Esophagus squamous epithelium (tissue), 5 donors: ENCODE measurements at regions not wholly inside any gene's neighbourhood (a gene's known extent, or its start where the extent isn't known, plus 50 kb on each side); places are given as distances from the start of the nearest gene placed in this dataset.

Experiments used
- DNase-seq: peaks from one replicate; lab custom pipeline; 2025; lab: John Stamatoyannopoulos, UW
- H3K27ac ChIP-seq, 4 donors: fragments of 200-600 bp; sonication (generic); one replicate each; pipeline ENCODE4 v1.5.1; 2016 to 2019; ENCODE audit warnings: mild to moderate bottlenecking in 1 of 4
- H3K27me3 ChIP-seq, 4 donors: fragments of 200-600 bp; sonication (generic); 1 replicate in 3 of 4; 2 replicates in 1 of 4; pipeline versions ENCODE4 v1.5.1 to v1.6.0; 2017 to 2021; ENCODE audit warnings: antibody characterized with exemption in 1 of 4
- H3K36me3 ChIP-seq, 3 donors: fragments of 200-600 bp; sonication (generic); one replicate each; pipeline ENCODE4 v1.5.1; 2016 to 2019
- H3K4me1 ChIP-seq, 3 donors: fragments of 200-600 bp; sonication (generic); one replicate each; pipeline ENCODE4 v1.5.1; 2017 to 2019
- H3K4me3 ChIP-seq, 4 donors: fragments of 200-600 bp; sonication (generic); 1 replicate in 3 of 4; 2 replicates in 1 of 4; pipeline ENCODE4 v1.5.1; 2016 to 2019; ENCODE audit warnings: mild to moderate bottlenecking in 2 of 4, moderate library complexity in 1 of 4
- H3K9me3 ChIP-seq, 3 donors: fragments of 200-600 bp; sonication (generic); one replicate each; pipeline ENCODE4 v1.5.1; 2016 to 2019
- POLR2A ChIP-seq, 4 donors: fragments of 450-650 bp; IDR thresholded peaks; one replicate each; pipeline ENCODE4 v1.6.1; 2017; ENCODE audit warnings: antibody characterized with exemption in 4 of 4, mild to moderate bottlenecking in 4 of 4, moderate library complexity in 3 of 4
- WGBS, 2 donors: methylation state at CpG; one replicate each; pipeline ENCODE4 v1.1.5; 2018; 5-methylcytosine and 5-hydroxymethylcytosine counted together
- intact Hi-C: fragments of 100-400 bp; cut with DNase I; formaldehyde crosslinking; loops from one replicate; pipeline ENCODE4 v1.15.0; 2022
- TF ChIP-seq, protein P1 (sequence below), 6 experiments: fragments of 450-650 bp in 4 of 6; fragments of 200-600 bp in 2 of 6; sonication (generic) in 2 of 6; IDR thresholded peaks; one replicate each; pipeline ENCODE4 v1.5.1; 2016 to 2019; ENCODE audit warnings: antibody characterized with exemption in 6 of 6, mild to moderate bottlenecking in 4 of 6, moderate library complexity in 4 of 6
- donor health status: DM: yes; HTN: yes; CAD: no.

DNA sequence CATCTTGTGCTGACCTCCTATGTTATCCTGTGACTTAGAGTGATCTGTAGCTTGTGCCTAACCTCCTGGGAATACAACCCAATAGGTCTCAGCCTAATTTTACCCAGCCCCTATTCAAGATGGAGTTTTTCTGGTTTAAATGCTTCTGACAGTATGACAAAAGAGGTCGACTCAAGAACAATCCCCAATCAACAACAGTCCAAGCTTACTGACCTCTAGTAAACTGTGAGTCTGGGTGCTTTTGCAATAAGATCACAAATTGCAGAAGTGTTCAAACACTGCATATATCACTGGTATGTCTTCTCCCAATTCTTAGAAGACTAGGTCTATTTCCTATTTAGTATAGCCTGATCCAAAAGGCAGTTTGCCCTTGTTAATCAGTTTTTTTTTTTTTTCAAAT, 323.5 kb upstream of the PTGER4 start:
- Histone ChIP-seq H3K4me3 (no peak overlapping the region), H3K27ac (no peak overlapping the region), H3K36me3 (no peaks in the 10 kb centered on the region), H3K9me3 (no peaks in the 10 kb centered on the region), H3K4me1 (no peaks in the 10 kb centered on the region), H3K27me3 (no peaks in the 10 kb centered on the region)
- whole genome bisulfite sequencing, 2 donors = 42 to 50% methylated on average over 1 of the region's 1 CpG
- intact Hi-C loops = no loop called here
- no peak for TF ChIP-seq POLR2A (IDR thresholded peaks at IDR 0.05)
- TF ChIP-seq, protein P1, sequence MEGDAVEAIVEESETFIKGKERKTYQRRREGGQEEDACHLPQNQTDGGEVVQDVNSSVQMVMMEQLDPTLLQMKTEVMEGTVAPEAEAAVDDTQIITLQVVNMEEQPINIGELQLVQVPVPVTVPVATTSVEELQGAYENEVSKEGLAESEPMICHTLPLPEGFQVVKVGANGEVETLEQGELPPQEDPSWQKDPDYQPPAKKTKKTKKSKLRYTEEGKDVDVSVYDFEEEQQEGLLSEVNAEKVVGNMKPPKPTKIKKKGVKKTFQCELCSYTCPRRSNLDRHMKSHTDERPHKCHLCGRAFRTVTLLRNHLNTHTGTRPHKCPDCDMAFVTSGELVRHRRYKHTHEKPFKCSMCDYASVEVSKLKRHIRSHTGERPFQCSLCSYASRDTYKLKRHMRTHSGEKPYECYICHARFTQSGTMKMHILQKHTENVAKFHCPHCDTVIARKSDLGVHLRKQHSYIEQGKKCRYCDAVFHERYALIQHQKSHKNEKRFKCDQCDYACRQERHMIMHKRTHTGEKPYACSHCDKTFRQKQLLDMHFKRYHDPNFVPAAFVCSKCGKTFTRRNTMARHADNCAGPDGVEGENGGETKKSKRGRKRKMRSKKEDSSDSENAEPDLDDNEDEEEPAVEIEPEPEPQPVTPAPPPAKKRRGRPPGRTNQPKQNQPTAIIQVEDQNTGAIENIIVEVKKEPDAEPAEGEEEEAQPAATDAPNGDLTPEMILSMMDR (IDR thresholded peaks at IDR 0.05) = no peak
- DNase-seq = no peak

DNA sequence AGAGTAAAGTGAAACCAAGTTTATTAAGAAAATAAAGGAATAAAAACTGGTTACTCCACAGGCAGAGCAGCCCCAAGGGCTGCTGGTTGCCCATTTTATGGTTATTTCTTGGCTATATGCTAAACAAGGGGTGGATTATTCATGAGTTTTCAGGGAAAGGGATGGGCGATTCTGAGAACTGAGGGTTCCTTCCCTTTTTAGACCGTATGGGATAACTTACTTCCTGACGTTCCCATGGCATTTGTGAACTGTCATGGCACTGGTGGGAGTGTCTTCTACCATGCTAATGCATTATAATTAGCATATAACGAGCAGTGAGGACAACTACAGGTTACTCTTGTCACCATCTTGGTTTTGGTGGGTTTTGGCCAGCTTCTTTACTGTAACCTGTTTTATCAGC, 323.9 kb upstream of the PTGER4 start:
- Histone ChIP-seq H3K9me3 (no peaks in the 10 kb centered on the region), H3K4me3 (no peak overlapping the region), H3K27me3 (no peaks in the 10 kb centered on the region), H3K27ac (no peak overlapping the region), H3K36me3 (no peaks in the 10 kb centered on the region), H3K4me1 (no peaks in the 10 kb centered on the region)
- no peak for TF ChIP-seq POLR2A (IDR thresholded peaks at IDR 0.05)
- TF ChIP-seq, protein P1 (IDR thresholded peaks at IDR 0.05) = no peak
- intact Hi-C loops = no loop called here
- DNase-seq = no peak
- 78 to 79% methylated on average over 4 of the region's 4 CpGs for WGBS, 2 donors

- WGBS, 2 donors = 43 to 76% methylated on average over 4 to 6 of the region's 6 CpGs
- no peak for TF ChIP-seq POLR2A (IDR thresholded peaks at IDR 0.05)
- TF ChIP-seq, protein P1 (IDR thresholded peaks at IDR 0.05) = no peak
- no peak overlapping the region for H3K27ac ChIP-seq
- H3K36me3 ChIP-seq = no peaks in the 10 kb centered on the region
- H3K9me3 ChIP-seq = peaks cover 0 to 2% (median 0%) of the 10 kb centered on the region in 3 donors
- H3K4me3 ChIP-seq = no peak overlapping the region
- no peak for DNase-seq
- H3K4me1 ChIP-seq = no peaks in the 10 kb centered on the region
- no peaks in the 10 kb centered on the region for H3K27me3 ChIP-seq
- intact Hi-C loops = no loop called here
Observed at GRCh38 chr5:40355181-40355580, 324.5 kb upstream of the PTGER4 start.

- WGBS, 2 donors = 80% methylated on average over 4 of the region's 5 CpGs; no CpG with 5 or more reads in 1 of the 2 donors
- TF ChIP-seq POLR2A (IDR thresholded peaks at IDR 0.05) = no peak
- TF ChIP-seq, protein P1 (IDR thresholded peaks at IDR 0.05) = no peak
- Histone ChIP-seq H3K4me1 (no peaks in the 10 kb centered on the region), H3K27ac (no peak overlapping the region), H3K36me3 (no peaks in the 10 kb centered on the region), H3K9me3 (peaks cover 0 to 7% (median 0%) of the 10 kb centered on the region in 3 donors), H3K27me3 (no peaks in the 10 kb centered on the region), H3K4me3 (no peak overlapping the region)
- intact Hi-C loops = no loop called here
- no peak for DNase-seq
Observed at GRCh38 chr5:40354171-40354570, 325.5 kb upstream of the PTGER4 start.

DNA sequence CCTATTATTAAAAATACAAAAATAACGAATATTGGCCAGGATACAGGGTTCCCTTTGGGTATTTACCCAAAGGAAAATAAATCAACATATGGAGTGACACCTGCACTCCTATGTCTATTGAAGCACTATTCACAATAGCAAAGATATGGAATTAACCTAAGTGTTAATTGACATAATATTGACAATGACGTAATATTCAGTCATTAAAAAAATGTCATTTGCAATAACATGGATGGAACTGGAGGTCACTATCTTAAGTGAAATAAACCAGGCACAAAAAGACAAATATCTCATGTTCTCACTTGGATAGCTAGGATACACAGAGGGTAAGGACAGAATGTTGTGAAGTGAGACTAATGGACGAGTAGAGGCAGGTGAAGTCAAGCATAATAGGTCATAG, 326.3 kb upstream of the PTGER4 start:
- intact Hi-C loops = no loop called here
- WGBS, 2 donors = 60 to 76% methylated on average over 3 of the region's 3 CpGs
- DNase-seq = no peak
- TF ChIP-seq, protein P1 (IDR thresholded peaks at IDR 0.05) = no peak
- TF ChIP-seq POLR2A (IDR thresholded peaks at IDR 0.05) = no peak
- no peaks in the 10 kb centered on the region for H3K36me3 ChIP-seq
- no peak overlapping the region for H3K27ac ChIP-seq
- H3K27me3 ChIP-seq = no peaks in the 10 kb centered on the region
- no peak overlapping the region for H3K4me3 ChIP-seq
- H3K4me1 ChIP-seq = no peaks in the 10 kb centered on the region
- H3K9me3 ChIP-seq = peaks cover 0 to 8% (median 0%) of the 10 kb centered on the region in 3 donors
